ENCODE measurements at regions not wholly inside any gene's neighbourhood (a gene's known extent, or its start where the extent isn't known, plus 50 kb on each side); places are given as distances from the start of the nearest gene placed in this dataset.

- TF ChIP-seq ATF3 (CRISPR knock-in tag; conservative IDR thresholded peaks at IDR 0.05) (no peak), ATF2 (CRISPR knock-in tag; IDR thresholded peaks at IDR 0.05; ENCODE audit: borderline replicate concordance, low read depth) (no peak), IRF1 (CRISPR knock-in tag; IDR thresholded peaks at IDR 0.05) (no peak), USF2 (CRISPR knock-in tag; IDR thresholded peaks at IDR 0.05) (no peak), RORB (CRISPR knock-in tag; IDR thresholded peaks at IDR 0.05) (no peak), CTCF (IDR thresholded peaks at IDR 0.05) (no peak), ZBTB21 (CRISPR knock-in tag; IDR thresholded peaks at IDR 0.05; ENCODE audit: borderline replicate concordance) (no peak), ZBTB43 (CRISPR knock-in tag; IDR thresholded peaks at IDR 0.05) (no peak), ZNF512 (CRISPR knock-in tag; IDR thresholded peaks at IDR 0.05; ENCODE audit: borderline replicate concordance) (no peak), MAX (CRISPR knock-in tag; IDR thresholded peaks at IDR 0.05) (no peak), ZNF281 (CRISPR knock-in tag; IDR thresholded peaks at IDR 0.05) (no peak), ATF1 (CRISPR knock-in tag; IDR thresholded peaks at IDR 0.05) (no peak)
These were observed 146.1 kb upstream of the RPS23 start for GRCh38 chr5:82424211-82424610.
